ENCODE measurements at regions not wholly inside any gene's neighbourhood (a gene's known extent, or its start where the extent isn't known, plus 50 kb on each side); places are given as distances from the start of the nearest gene placed in this dataset.
"Not testable (repeated sequence)": the region's sequence is repeated elsewhere in the genome, so short reads cannot be mapped to it uniquely, and the experiment has no call there.

GRCh38 chr4:138499627-138500026, 257.5 kb upstream of the SLC7A11 start:
- DNase-seq (ENCODE audit: low spot score): no peak

GRCh38 chr4:138494931-138495330, 252.8 kb upstream of the SLC7A11 start:
- peak; percentile 35 for DNase-seq (ENCODE audit: low spot score)

- no peak for DNase-seq (ENCODE audit: low spot score)
Observed at GRCh38 chr4:138494116-138494515, 252.0 kb upstream of the SLC7A11 start.

GRCh38 chr4:138492176-138492575, 250.0 kb upstream of the SLC7A11 start:
- no peak for DNase-seq (ENCODE audit: low spot score)

GRCh38 chr4:138488533-138488932, 246.4 kb upstream of the SLC7A11 start:
- no peak for DNase-seq (ENCODE audit: low spot score)

GRCh38 chr4:138487670-138488069, 245.5 kb upstream of the SLC7A11 start:
- no peak for DNase-seq (ENCODE audit: low spot score)

- DNase-seq (ENCODE audit: low spot score): no peak
Observed at GRCh38 chr4:138487230-138487629, 245.1 kb upstream of the SLC7A11 start.

GRCh38 chr4:138485498-138485897, 243.3 kb upstream of the SLC7A11 start:
- no peak for DNase-seq (ENCODE audit: low spot score)

GRCh38 chr4:138475116-138475515, 233.0 kb upstream of the SLC7A11 start:
- no peak for DNase-seq (ENCODE audit: low spot score)

- no peak for DNase-seq (ENCODE audit: low spot score)
Observed at GRCh38 chr4:138473339-138473738, 231.2 kb upstream of the SLC7A11 start.

GRCh38 chr4:138460477-138461414, 218.6 kb upstream of the SLC7A11 start:
- DNase-seq (ENCODE audit: low spot score): no peak

GRCh38 chr4:138458751-138459150, 216.6 kb upstream of the SLC7A11 start:
- DNase-seq (ENCODE audit: low spot score): no peak

GRCh38 chr4:138456349-138456748, 214.2 kb upstream of the SLC7A11 start:
- DNase-seq (ENCODE audit: low spot score): not testable (repeated sequence)

GRCh38 chr4:138455097-138455496, 212.9 kb upstream of the SLC7A11 start:
- no peak for DNase-seq (ENCODE audit: low spot score)

- DNase-seq (ENCODE audit: low spot score): no peak
Observed at GRCh38 chr4:138452826-138453225, 210.7 kb upstream of the SLC7A11 start.

GRCh38 chr4:138451276-138451663, 209.1 kb upstream of the SLC7A11 start:
- no peak for DNase-seq (ENCODE audit: low spot score)

GRCh38 chr4:138450546-138451275, 208.6 kb upstream of the SLC7A11 start:
- DNase-seq (ENCODE audit: low spot score): no peak

- DNase-seq (ENCODE audit: low spot score): peak; percentile 12
Observed at GRCh38 chr4:138449938-138450337, 207.8 kb upstream of the SLC7A11 start.

GRCh38 chr4:138448169-138448568, 206.0 kb upstream of the SLC7A11 start:
- no peak for DNase-seq (ENCODE audit: low spot score)

- DNase-seq (ENCODE audit: low spot score): no peak
Observed at GRCh38 chr4:138446456-138446855, 204.3 kb upstream of the SLC7A11 start.

GRCh38 chr4:138445098-138445497, 202.9 kb upstream of the SLC7A11 start:
- no peak for DNase-seq (ENCODE audit: low spot score)

- no peak for DNase-seq (ENCODE audit: low spot score)
Observed at GRCh38 chr4:138444260-138444659, 202.1 kb upstream of the SLC7A11 start.

GRCh38 chr4:138439143-138439581, 197.0 kb upstream of the SLC7A11 start:
- no peak for DNase-seq (ENCODE audit: low spot score)
